ENCODE measurements at regions not wholly inside any gene's neighbourhood (a gene's known extent, or its start where the extent isn't known, plus 50 kb on each side); places are given as distances from the start of the nearest gene placed in this dataset.

DNA sequence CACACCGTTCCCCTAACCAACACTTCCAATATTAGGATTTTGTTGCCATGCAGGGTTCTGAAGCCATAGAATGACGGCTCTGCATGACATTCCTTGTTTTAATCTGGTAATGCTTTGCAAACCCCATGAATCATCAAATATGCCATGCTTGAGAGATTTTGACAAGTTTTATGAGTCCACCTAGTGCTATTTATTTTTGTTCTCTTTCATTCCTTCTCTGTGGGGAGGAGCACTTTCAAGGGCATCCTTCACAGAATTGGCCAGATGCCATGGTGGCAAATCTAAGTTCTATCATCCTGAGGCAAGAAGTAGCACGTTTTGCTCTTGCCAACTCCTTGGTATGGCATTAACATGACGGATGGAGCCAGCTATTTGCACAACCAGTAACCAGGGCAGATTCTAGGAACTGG, 268.4 kb downstream of the FAM76B start:
- TF ChIP-seq, protein P1, sequence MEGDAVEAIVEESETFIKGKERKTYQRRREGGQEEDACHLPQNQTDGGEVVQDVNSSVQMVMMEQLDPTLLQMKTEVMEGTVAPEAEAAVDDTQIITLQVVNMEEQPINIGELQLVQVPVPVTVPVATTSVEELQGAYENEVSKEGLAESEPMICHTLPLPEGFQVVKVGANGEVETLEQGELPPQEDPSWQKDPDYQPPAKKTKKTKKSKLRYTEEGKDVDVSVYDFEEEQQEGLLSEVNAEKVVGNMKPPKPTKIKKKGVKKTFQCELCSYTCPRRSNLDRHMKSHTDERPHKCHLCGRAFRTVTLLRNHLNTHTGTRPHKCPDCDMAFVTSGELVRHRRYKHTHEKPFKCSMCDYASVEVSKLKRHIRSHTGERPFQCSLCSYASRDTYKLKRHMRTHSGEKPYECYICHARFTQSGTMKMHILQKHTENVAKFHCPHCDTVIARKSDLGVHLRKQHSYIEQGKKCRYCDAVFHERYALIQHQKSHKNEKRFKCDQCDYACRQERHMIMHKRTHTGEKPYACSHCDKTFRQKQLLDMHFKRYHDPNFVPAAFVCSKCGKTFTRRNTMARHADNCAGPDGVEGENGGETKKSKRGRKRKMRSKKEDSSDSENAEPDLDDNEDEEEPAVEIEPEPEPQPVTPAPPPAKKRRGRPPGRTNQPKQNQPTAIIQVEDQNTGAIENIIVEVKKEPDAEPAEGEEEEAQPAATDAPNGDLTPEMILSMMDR (IDR thresholded peaks at IDR 0.05), result no peak
- TF ChIP-seq POLR2A (IDR thresholded peaks at IDR 0.05), result no peak
